Epidermal melanocyte (primary cell): ENCODE measurements at regions not wholly inside any gene's neighbourhood (a gene's known extent, or its start where the extent isn't known, plus 50 kb on each side); places are given as distances from the start of the nearest gene placed in this dataset.

ENCODE experiments used
- DNase-seq: peaks from one replicate; pipeline ENCODE4 v3.0.0; 2011; ENCODE audit warnings: low spot score; ENCODE audit not compliant: insufficient read length

- DNase-seq, result no peak
These were observed 697.4 kb upstream of the WWC1 start for GRCh38 chr5:167594061-167594435.

GRCh38 chr5:167594750-167595149 lies 696.7 kb upstream of the WWC1 start:
- DNase-seq, result no peak

- DNase-seq, result no peak
These were observed 696.2 kb upstream of the WWC1 start for GRCh38 chr5:167595196-167595595.

- no peak for DNase-seq
These were observed 693.3 kb upstream of the WWC1 start for GRCh38 chr5:167598166-167598565.

- no peak for DNase-seq
These were observed 689.4 kb upstream of the WWC1 start for GRCh38 chr5:167602067-167602466.

GRCh38 chr5:167603135-167603534 lies 688.3 kb upstream of the WWC1 start:
- DNase-seq, result no peak

- no peak for DNase-seq
These were observed 682.8 kb upstream of the WWC1 start for GRCh38 chr5:167608390-167609272.

- no peak for DNase-seq
These were observed 677.0 kb upstream of the WWC1 start for GRCh38 chr5:167614294-167615021.

GRCh38 chr5:167616043-167616890 lies 675.2 kb upstream of the WWC1 start:
- DNase-seq, result no peak

GRCh38 chr5:167623354-167623753 lies 668.1 kb upstream of the WWC1 start:
- no peak for DNase-seq

GRCh38 chr5:167624053-167624452 lies 667.4 kb upstream of the WWC1 start:
- DNase-seq, result no peak

GRCh38 chr5:167626341-167627123 lies 664.9 kb upstream of the WWC1 start:
- no peak for DNase-seq

GRCh38 chr5:167629634-167630033 lies 661.8 kb upstream of the WWC1 start:
- DNase-seq, result no peak

- no peak for DNase-seq
These were observed 660.3 kb upstream of the WWC1 start for GRCh38 chr5:167631191-167631590.

GRCh38 chr5:167633114-167633513 lies 658.3 kb upstream of the WWC1 start:
- DNase-seq, result no peak

GRCh38 chr5:167633931-167634341 lies 657.5 kb upstream of the WWC1 start:
- DNase-seq, result no peak

GRCh38 chr5:167634432-167634831 lies 657.0 kb upstream of the WWC1 start:
- no peak for DNase-seq

GRCh38 chr5:167638816-167639215 lies 652.6 kb upstream of the WWC1 start:
- no peak for DNase-seq

GRCh38 chr5:167639273-167639672 lies 652.2 kb upstream of the WWC1 start:
- no peak for DNase-seq

- no peak for DNase-seq
These were observed 651.7 kb upstream of the WWC1 start for GRCh38 chr5:167639766-167640165.

GRCh38 chr5:167642181-167642580 lies 649.3 kb upstream of the WWC1 start:
- no peak for DNase-seq
